Brain pericyte (primary cell): ENCODE measurements at regions not wholly inside any gene's neighbourhood (a gene's known extent, or its start where the extent isn't known, plus 50 kb on each side); places are given as distances from the start of the nearest gene placed in this dataset.
"Not testable (repeated sequence)": the region's sequence is repeated elsewhere in the genome, so short reads cannot be mapped to it uniquely, and the experiment has no call there.

Experiments
- DNase-seq: peaks from one replicate; pipeline ENCODE4 v3.0.0-alpha.2; 2012; ENCODE audit warnings: low read depth, low spot score

GRCh38 chr7:86202833-86203232 is 440.9 kb upstream of the GRM3 start:
- no peak for DNase-seq

DNA sequence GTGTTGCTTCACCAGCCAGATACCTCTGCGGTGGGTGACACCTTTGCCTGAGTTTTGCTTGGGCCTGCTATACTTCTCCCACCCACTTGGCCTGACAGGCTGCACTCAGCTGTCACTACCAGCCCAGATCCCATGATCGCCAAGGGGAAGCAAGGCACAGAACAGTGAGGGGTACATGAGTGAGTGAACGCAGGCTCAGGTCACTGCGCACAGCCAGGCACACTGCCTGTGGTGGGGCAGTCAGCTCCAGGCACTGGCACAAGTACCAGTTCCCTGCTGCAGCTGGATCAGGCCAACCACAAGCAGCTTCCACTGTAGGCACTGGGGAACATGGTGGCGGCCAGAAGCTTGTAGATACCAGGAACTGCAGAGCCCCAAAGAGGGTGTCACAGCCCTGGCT is 441.9 kb upstream of the GRM3 start:
- no peak for DNase-seq

GRCh38 chr7:86199881-86200614 is 443.7 kb upstream of the GRM3 start:
- DNase-seq = no peak

GRCh38 chr7:86190351-86190750 is 453.4 kb upstream of the GRM3 start:
- no peak for DNase-seq

GRCh38 chr7:86181474-86181873 is 462.2 kb upstream of the GRM3 start:
- DNase-seq = no peak

DNA sequence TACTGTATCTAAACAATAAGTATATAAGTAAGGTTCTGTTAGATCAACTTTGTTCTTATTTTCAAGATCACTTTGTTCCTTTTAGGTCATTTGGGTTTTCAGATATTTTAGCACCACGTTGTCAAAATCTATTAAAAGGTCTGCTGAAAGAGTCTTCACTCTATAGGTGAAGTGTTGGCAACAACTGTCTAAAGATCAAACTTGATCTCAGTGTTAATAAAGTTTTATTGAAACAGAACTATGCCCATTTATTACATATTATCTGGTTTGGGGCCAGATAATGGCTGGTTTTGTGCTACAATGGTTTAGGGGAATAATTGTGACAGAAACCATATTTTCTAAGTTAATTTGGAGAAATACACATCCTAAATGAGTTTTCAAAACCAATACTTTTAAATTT is 478.9 kb upstream of the GRM3 start:
- DNase-seq = no peak

- no peak for DNase-seq
Observed at GRCh38 chr7:86158111-86158510, 485.6 kb upstream of the GRM3 start.

DNA sequence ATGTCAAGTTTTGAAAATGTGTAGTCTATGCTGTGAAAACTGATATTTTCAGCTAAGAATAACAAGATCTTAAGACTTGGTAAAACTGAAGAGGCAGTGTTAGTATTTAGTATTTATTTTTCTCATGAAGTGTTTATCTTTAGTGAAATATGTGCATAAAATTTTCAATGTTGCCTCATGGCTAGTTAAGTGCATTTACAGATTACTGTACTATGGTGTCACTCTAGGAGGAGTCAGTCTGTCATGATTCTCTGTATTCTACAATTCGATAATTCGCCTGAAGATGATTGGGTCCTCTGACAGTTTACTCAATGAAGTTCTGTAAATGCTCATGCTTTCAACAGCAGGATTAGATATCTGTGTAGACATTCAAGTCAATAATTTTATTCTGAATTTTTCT is 488.1 kb upstream of the GRM3 start:
- DNase-seq = no peak

DNA sequence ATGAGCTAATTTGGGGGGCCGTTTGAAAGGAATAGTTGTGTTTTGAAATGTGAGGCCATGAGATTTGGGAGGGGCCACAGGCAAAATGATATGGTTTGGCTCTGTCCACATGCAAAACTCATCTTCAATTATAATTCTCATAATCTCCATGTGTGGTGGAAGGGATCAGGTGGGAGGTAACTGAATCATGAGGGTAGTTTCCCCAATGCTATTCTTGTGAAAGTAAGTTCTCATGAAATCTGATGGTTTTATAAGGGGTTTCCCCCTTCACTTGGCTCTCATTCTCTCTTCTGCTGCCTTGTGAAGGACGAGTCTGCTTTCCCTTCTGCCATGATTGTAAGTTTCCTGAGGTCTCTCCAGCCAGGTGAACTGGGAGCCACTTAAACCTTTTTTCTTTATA is 490.8 kb upstream of the GRM3 start:
- DNase-seq = no peak

GRCh38 chr7:86149024-86149665 is 494.6 kb upstream of the GRM3 start:
- DNase-seq = no peak

DNA sequence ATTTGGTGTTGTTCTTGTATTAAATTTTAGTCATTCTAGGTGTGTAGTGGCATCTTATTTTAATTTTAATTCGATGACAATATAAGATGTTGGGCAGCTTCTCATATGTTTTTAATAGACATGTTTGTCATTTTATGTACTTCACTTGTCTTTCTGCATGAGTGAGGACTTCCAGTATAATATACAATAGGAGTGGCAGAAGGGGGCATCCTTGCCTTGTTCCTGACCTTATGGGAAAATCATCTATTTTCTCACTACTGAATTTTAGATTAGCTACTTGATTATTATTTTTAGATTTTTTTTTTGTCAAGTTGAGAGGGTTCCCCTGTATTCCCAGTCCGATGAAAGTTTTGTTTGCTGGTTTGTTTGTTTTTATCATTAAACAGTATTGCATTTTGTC is 495.2 kb upstream of the GRM3 start:
- no peak for DNase-seq

- DNase-seq = no peak
Observed at GRCh38 chr7:86137343-86137742, 506.4 kb upstream of the GRM3 start.

- no peak for DNase-seq
Observed at GRCh38 chr7:86130268-86130667, 513.4 kb upstream of the GRM3 start.

GRCh38 chr7:86123476-86123875 is 520.2 kb upstream of the GRM3 start:
- DNase-seq = no peak

GRCh38 chr7:86094166-86094669 is 549.5 kb upstream of the GRM3 start:
- no peak for DNase-seq

DNA sequence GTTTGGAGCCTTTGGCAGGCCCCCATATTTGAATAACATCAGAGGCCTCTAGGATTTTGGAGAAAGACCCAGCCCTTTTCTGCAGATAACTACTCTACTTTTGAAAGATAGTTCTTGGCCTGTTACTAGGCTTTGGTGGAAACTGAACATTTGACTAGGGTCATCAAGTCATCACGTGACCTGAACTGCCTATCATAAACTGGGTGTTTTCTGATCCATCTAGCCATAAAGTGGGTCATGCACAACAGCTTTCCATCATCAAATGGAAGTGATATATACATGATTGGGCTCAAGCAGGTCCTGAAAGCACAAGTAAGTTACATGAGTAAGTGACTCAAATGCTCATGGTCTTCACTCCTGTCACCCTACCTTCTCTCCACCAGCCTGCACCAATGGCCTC is 552.3 kb upstream of the GRM3 start:
- no peak for DNase-seq

GRCh38 chr7:86089455-86089854 is 554.3 kb upstream of the GRM3 start:
- DNase-seq = no peak

DNA sequence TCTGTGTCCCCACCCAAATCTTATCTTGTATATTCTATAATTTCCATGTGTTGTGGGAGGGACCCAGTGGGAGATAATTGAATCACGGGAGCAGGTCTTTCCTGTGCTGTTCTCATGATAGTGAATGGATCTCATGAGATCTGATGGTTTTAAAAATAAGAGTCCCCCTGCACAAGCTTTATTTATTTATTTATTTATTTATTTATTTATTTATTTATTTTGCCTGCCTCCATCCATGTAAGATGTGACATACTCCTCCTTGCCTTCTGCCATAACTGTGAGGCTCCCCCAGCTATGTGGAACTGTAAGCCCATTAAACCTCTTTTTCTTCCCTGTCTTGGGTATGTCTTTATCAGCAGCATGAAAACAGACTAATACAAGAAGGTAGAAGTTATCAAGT is 579.1 kb upstream of the GRM3 start:
- DNase-seq = not testable (repeated sequence)

- DNase-seq = no peak
Observed at GRCh38 chr7:86058649-86059048, 585.1 kb upstream of the GRM3 start.

GRCh38 chr7:86050918-86051317 is 592.8 kb upstream of the GRM3 start:
- DNase-seq = no peak

DNA sequence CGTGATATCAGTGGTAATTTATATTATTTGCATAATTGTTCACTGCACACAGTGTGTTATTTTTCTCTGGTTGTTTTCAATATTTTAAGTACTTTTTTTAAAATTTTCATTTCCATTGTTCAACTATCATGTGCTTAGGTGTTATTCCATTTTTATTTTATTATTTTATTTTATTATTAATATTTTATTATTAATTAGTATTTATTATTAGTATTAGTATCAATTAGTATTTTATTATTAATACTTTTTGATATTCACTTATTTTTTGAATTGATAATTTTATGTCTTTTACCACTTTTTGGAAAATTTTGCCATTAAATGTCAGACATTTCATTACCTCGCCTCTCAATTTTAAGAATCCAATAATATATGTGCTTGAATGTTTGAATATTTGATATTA is 593.8 kb upstream of the GRM3 start:
- no peak for DNase-seq

DNA sequence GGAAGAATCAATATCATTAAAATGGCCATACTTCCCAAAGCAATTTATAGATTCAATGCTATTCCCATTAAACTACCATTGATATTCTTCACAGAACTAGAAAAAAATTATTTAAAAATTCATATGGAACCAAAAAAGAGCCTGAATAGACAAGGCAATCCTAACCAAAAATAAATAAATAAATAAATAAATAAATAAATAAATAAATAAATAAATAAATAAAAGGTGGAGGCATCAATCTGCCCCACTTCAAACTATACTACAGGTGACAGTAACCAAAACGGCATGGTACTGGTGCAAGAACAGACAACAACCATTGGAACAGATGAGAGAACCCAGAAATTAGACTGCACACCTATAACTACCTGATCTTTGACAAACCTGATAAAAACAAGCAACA is 598.5 kb upstream of the GRM3 start:
- not testable (repeated sequence) for DNase-seq

GRCh38 chr7:86025807-86026206 is 617.9 kb upstream of the GRM3 start:
- no peak for DNase-seq
